ENCODE measurements at regions not wholly inside any gene's neighbourhood (a gene's known extent, or its start where the extent isn't known, plus 50 kb on each side); places are given as distances from the start of the nearest gene placed in this dataset.

- TF ChIP-seq MTA1 (IDR thresholded peaks at IDR 0.05; ENCODE audit: borderline replicate concordance) (no peak), FOXM1 (IDR thresholded peaks at IDR 0.05; ENCODE audit: low read depth) (no peak), FOXM1 (CRISPR knock-in tag; IDR thresholded peaks at IDR 0.05; ENCODE audit: low read depth) (no peak), RAD51 (IDR thresholded peaks at IDR 0.05; ENCODE audit: borderline replicate concordance, low read depth) (no peak), HINFP (tag; conservative IDR thresholded peaks at IDR 0.05; ENCODE audit: low read depth) (no peak), CTCF (IDR thresholded peaks at IDR 0.05 in 2 of 3, conservative IDR thresholded peaks at IDR 0.05 in 1 of 3; ENCODE audit: insufficient read depth in 2 of 3, low read depth in 1 of 3, low read length in 3 of 3) (no peak), ZNF263 (CRISPR knock-in tag; IDR thresholded peaks at IDR 0.05; ENCODE audit: borderline replicate concordance) (no peak), REST (IDR thresholded peaks at IDR 0.05; ENCODE audit: borderline replicate concordance) (no peak), REST (CRISPR knock-in tag; IDR thresholded peaks at IDR 0.05; ENCODE audit: low read depth) (no peak), ZNF668 (CRISPR knock-in tag; IDR thresholded peaks at IDR 0.05) (no peak), POLR2A (conservative IDR thresholded peaks at IDR 0.05) (no peak), POLR2AphosphoS5 (IDR thresholded peaks at IDR 0.05; ENCODE audit: control insufficient read depth, insufficient read depth, low read depth, low read length) (no peak), MNT (conservative IDR thresholded peaks at IDR 0.05) (no peak), ATF3 (IDR thresholded peaks at IDR 0.05) (no peak), ATF3 (CRISPR knock-in tag; conservative IDR thresholded peaks at IDR 0.05) (no peak), TAF7 (tag; IDR thresholded peaks at IDR 0.05) (no peak), PKNOX1 (IDR thresholded peaks at IDR 0.05) (no peak)
Measured at GRCh38 chr18:5031216-5031615, 165.8 kb downstream of the AKAIN1 start.
